Psoas muscle (tissue), 7 donors: ENCODE measurements at regions not wholly inside any gene's neighbourhood (a gene's known extent, or its start where the extent isn't known, plus 50 kb on each side); places are given as distances from the start of the nearest gene placed in this dataset.

Experiments used
- ATAC-seq, 4 donors: fragments of 200-7000 bp; cut with Tn5 transposase; one replicate each; pipeline ENCODE4 v1.9.1; 2020; ENCODE audit warnings: moderate library complexity in 3 of 4, mild to moderate bottlenecking in 2 of 4
- DNase-seq, 2 donors: peaks; one replicate each; pipeline ENCODE4 v3.0.0-alpha.2; 2020
- H3K27ac ChIP-seq: fragments of 200-600 bp; one replicate; pipeline ENCODE4 v1.8.0; 2022
- H3K27me3 ChIP-seq, 3 donors: fragments of 200-600 bp in 1 of 3; one replicate each; pipeline versions ENCODE4 v1.6.1 to v1.8.0; 2013 to 2022; ENCODE audit warnings: low read length in 2 of 3, mild to moderate bottlenecking in 2 of 3, moderate library complexity in 1 of 3; ENCODE audit not compliant: insufficient read depth in 3 of 3
- H3K36me3 ChIP-seq, 2 donors: fragments of 200-600 bp in 1 of 2; one replicate each; pipeline versions ENCODE4 v1.6.1 to v1.8.0; 2013 to 2022; ENCODE audit warnings: low read depth in 1 of 2, mild to moderate bottlenecking in 1 of 2, moderate library complexity in 1 of 2; ENCODE audit not compliant: insufficient read depth in 1 of 2
- H3K4me1 ChIP-seq: fragments of 200-600 bp; one replicate; pipeline ENCODE4 v1.8.0; 2022
- H3K4me3 ChIP-seq: fragments of 200-600 bp; one replicate; pipeline ENCODE4 v1.8.0; 2022; ENCODE audit warnings: mild to moderate bottlenecking
- H3K9me3 ChIP-seq: fragments of 200-600 bp; one replicate; pipeline ENCODE4 v1.8.0; 2022
- WGBS, 3 donors: extraction: QIAGEN DNeasy Blood & Tissue Kit; methylation state at CpG; one replicate each; pipeline versions ENCODE4 v1.1.6 to v1.1.7; 2013; 5-methylcytosine and 5-hydroxymethylcytosine counted together
- intact Hi-C, 2 donors: fragments of 100-400 bp; cut with DNase I; formaldehyde crosslinking; loops; one replicate each; pipeline versions ENCODE4 v1.11.0 to v1.14.2; 2022
- TF ChIP-seq, protein P1 (sequence below): fragments of 200-600 bp; IDR thresholded peaks from one replicate; pipeline ENCODE4 v1.8.0; 2022; ENCODE audit warnings: antibody characterized with exemption
- donor health status: healthy with polysubstance abuse.
- donor health status: DM: no; HTN: no; CAD: no; lungs with moderate emphysema.
- donor health status: Bipolar disorder and iron deficiency.
- donor health status: healthy.
- donor health status: DM: yes; HTN: yes; CAD: no.
- donor health status: DM: no; HTN: no; CAD: no.
- donor health status: DM: yes; HTN: yes; CAD: no.

DNA sequence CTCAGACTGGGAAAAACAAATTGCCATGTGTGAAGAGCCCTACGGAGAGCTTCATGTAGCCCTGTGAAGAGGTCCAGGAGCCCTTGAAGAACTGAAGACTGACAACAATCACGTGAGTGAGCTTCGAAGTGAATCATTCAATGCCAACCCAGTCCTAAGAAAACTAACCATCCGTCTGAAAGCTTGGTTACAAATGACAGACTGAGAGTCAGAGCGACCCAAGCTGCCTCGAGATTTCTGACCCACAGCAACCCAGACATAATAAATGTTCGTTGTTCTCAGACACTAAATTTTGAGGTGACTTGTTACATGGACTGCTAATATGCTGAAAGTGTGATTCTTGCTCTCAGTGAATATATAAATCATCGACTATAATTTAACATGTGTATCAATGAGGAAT is 987.2 kb upstream of the ROBO1 start:
- TF ChIP-seq, protein P1, sequence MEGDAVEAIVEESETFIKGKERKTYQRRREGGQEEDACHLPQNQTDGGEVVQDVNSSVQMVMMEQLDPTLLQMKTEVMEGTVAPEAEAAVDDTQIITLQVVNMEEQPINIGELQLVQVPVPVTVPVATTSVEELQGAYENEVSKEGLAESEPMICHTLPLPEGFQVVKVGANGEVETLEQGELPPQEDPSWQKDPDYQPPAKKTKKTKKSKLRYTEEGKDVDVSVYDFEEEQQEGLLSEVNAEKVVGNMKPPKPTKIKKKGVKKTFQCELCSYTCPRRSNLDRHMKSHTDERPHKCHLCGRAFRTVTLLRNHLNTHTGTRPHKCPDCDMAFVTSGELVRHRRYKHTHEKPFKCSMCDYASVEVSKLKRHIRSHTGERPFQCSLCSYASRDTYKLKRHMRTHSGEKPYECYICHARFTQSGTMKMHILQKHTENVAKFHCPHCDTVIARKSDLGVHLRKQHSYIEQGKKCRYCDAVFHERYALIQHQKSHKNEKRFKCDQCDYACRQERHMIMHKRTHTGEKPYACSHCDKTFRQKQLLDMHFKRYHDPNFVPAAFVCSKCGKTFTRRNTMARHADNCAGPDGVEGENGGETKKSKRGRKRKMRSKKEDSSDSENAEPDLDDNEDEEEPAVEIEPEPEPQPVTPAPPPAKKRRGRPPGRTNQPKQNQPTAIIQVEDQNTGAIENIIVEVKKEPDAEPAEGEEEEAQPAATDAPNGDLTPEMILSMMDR: no peak
- DNase-seq: no peak
- intact Hi-C loops: no loop called here
- ATAC-seq: no peak
- Histone ChIP-seq H3K9me3 (no peaks in the 10 kb centered on the region), H3K27ac (no peak overlapping the region), H3K4me1 (no peaks in the 10 kb centered on the region), H3K27me3 (no peaks in the 10 kb centered on the region), H3K4me3 (no peak overlapping the region), H3K36me3 (no peaks in the 10 kb centered on the region)
- 74 to 80% (median 78%) methylated on average over 8 of the region's 8 CpGs for WGBS, 3 donors

DNA sequence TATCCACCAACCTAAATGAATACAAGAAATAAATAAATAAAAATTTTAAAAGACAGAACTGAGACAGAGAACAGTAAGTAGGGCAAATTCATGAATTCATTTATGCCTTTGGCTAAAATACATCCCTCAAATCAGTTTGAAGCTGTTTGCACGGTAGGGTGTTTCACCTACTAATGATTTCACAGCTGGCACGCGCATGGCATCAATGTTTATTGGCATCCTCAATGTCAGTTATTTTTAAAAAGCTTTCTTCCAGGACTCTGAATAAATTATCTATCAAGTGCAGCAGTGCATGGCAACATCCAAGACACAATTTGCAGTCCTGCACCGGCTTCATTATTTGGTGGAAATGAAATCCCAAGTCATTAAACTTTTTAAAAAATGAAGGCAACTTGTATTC is 985.2 kb upstream of the ROBO1 start:
- Histone ChIP-seq H3K36me3 (no peaks in the 10 kb centered on the region), H3K9me3 (no peaks in the 10 kb centered on the region), H3K27me3 (no peaks in the 10 kb centered on the region), H3K27ac (no peak overlapping the region), H3K4me3 (no peak overlapping the region), H3K4me1 (no peaks in the 10 kb centered on the region)
- 52 to 56% (median 53%) methylated on average over 4 of the region's 4 CpGs for WGBS, 3 donors
- no peak for ATAC-seq
- TF ChIP-seq, protein P1: no peak
- no peak for DNase-seq
- intact Hi-C loops: no loop called here

DNA sequence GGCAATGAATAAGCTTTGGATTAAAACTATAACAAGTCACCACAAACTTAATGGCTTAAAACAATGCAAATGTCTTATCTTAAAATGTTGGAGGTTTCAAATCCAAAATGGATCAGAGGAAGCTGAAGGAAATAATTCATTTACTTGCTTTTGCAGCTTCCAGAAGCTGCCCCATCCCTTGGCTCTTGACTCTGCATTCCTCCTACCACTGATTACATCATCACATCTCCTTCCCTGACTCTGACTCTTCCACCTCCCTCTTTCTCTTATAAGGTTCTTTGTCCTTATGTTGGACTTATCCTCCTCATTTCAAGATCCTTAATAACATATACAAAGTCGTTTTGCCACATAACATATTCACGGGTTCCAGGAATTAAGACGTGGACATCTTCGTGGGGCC is 982.8 kb upstream of the ROBO1 start:
- WGBS, 3 donors: 81 to 84% (median 84%) methylated on average over 4 of the region's 4 CpGs
- TF ChIP-seq, protein P1: no peak
- no peak overlapping the region for H3K27ac ChIP-seq

GRCh38 chr3:80734920-80735319 is 967.1 kb upstream of the ROBO1 start:
- H3K4me3 ChIP-seq: no peak overlapping the region
- no peaks in the 10 kb centered on the region for H3K4me1 ChIP-seq
- no peaks in the 10 kb centered on the region for H3K27me3 ChIP-seq
- no peak overlapping the region for H3K27ac ChIP-seq
- intact Hi-C loops: no loop called here
- ATAC-seq: no peak
- WGBS, 3 donors: 50 to 67% (median 56%) methylated on average over 2 of the region's 2 CpGs
- no peaks in the 10 kb centered on the region for H3K9me3 ChIP-seq
- TF ChIP-seq, protein P1: no peak
- no peaks in the 10 kb centered on the region for H3K36me3 ChIP-seq
- no peak for DNase-seq

More for the DNA sequence above, 982.8 kb upstream of the ROBO1 start:
- no peak for ATAC-seq
- Histone ChIP-seq H3K4me3 (no peak overlapping the region), H3K27me3 (no peaks in the 10 kb centered on the region), H3K36me3 (no peaks in the 10 kb centered on the region), H3K9me3 (no peaks in the 10 kb centered on the region), H3K4me1 (no peaks in the 10 kb centered on the region)
- intact Hi-C loops: no loop called here
- DNase-seq: no peak

DNA sequence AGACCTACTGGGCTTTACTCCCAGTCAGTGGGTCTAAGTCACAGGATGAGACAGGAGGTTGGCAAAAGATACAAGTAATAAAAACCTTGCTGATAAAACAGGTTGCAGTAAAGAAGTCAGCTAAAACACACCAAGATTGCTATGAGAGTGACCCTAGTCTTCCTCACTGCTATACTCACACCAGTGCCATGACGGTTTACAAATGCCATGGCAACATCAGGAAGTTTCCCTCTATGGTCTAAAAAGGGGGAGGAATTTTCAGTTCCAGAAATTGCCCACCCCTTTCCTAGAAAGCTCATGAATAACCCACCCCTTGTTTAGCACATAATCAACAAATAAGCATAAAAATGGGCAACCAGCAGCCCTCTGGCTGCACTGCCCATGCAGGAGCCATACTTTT is 966.7 kb upstream of the ROBO1 start:
- H3K4me3 ChIP-seq: no peak overlapping the region
- ATAC-seq (no peak), DNase-seq (no peak)
- H3K4me1 ChIP-seq: no peaks in the 10 kb centered on the region
- TF ChIP-seq, protein P1: no peak
- H3K27ac ChIP-seq: no peak overlapping the region
- intact Hi-C loops: no loop called here
- H3K27me3 ChIP-seq: no peaks in the 10 kb centered on the region
- H3K9me3 ChIP-seq: no peaks in the 10 kb centered on the region
- no peaks in the 10 kb centered on the region for H3K36me3 ChIP-seq
- 64 to 85% (median 78%) methylated on average over 1 of the region's 1 CpG for WGBS, 3 donors
